Ovary (tissue), 7 donors: ENCODE measurements at regions not wholly inside any gene's neighbourhood (a gene's known extent, or its start where the extent isn't known, plus 50 kb on each side); places are given as distances from the start of the nearest gene placed in this dataset. TPM values are rescaled to one million over a fixed set of nuclear protein-coding genes. Genes with fewer than 3 reads are reported as not detected.

Experiments used
- DNase-seq, 5 donors: peaks; one replicate each; pipeline ENCODE4 v3.0.0-alpha.2; 2019 to 2020
- H3K27ac ChIP-seq, 2 donors: fragments of 200-600 bp; one replicate each; pipeline versions ENCODE4 v1.5.1 to v1.8.0; 2019 to 2022
- H3K27me3 ChIP-seq: fragments of 200-600 bp; one replicate; pipeline ENCODE4 v1.8.0; 2022
- H3K36me3 ChIP-seq: fragments of 200-600 bp; sonication (generic); one replicate; pipeline ENCODE4 v1.5.1; 2019
- H3K4me1 ChIP-seq: one replicate; pipeline ENCODE4 v1.8.1; 2013; ENCODE audit warnings: mild to moderate bottlenecking, moderate library complexity; ENCODE audit not compliant: insufficient read depth
- H3K4me3 ChIP-seq: fragments of 200-600 bp; sonication (generic); one replicate; pipeline ENCODE4 v1.5.1; 2017
- H3K9me3 ChIP-seq, 2 donors: fragments of 200-600 bp in 1 of 2; sonication (generic) in 1 of 2; one replicate each; pipeline versions ENCODE4 v1.5.1 to v1.8.1; 2013 to 2019; ENCODE audit warnings: mild to moderate bottlenecking in 1 of 2, moderate library complexity in 1 of 2
- EP300 ChIP-seq: sonication (generic); formaldehyde crosslinking; IDR thresholded peaks from one replicate; pipeline ENCODE4 v1.6.1; 2017; ENCODE audit warnings: antibody characterized with exemption
- POLR2A ChIP-seq: fragments of 450-650 bp; IDR thresholded peaks from one replicate; pipeline ENCODE4 v1.6.1; 2017; ENCODE audit warnings: antibody characterized with exemption, mild to moderate bottlenecking, moderate library complexity
- WGBS, 3 donors: extraction: QIAGEN DNeasy Blood & Tissue Kit in 1 of 3; methylation state at CpG; one replicate each; pipeline versions ENCODE4 v1.1.5 to v1.1.7; 2013 to 2017; 5-methylcytosine and 5-hydroxymethylcytosine counted together
- intact Hi-C, 4 donors: fragments of 100-400 bp; cut with DNase I; formaldehyde crosslinking; loops; one replicate each; pipeline versions ENCODE4 v1.11.0 to v1.15.1; 2022 to 2023
- small RNA-seq: library from RNA; depleted of rRNA; stranded (forward); fragments of <200 nt; gene quantifications from one replicate; pipeline ENCODE3, GENCODE V24; 2016
- TF ChIP-seq, protein P1 (sequence below), 3 donors: fragments of 450-650 bp in 2 of 3; fragments of 200-600 bp in 1 of 3; IDR thresholded peaks; one replicate each; pipeline versions ENCODE4 v1.5.1 to v1.8.0; 2016 to 2022; ENCODE audit warnings: antibody characterized with exemption in 3 of 3, mild to moderate bottlenecking in 1 of 3
- donor health status: DM: no; HTN: no; CAD: no; lungs with moderate emphysema.
- donor health status: DM: no; HTN: no; CAD: no.
- donor health status: Bipolar disorder and iron deficiency.
- donor health status: DM: no; HTN: no; CAD: no.
- donor health status: DM: yes; HTN: yes; CAD: no.

DNA sequence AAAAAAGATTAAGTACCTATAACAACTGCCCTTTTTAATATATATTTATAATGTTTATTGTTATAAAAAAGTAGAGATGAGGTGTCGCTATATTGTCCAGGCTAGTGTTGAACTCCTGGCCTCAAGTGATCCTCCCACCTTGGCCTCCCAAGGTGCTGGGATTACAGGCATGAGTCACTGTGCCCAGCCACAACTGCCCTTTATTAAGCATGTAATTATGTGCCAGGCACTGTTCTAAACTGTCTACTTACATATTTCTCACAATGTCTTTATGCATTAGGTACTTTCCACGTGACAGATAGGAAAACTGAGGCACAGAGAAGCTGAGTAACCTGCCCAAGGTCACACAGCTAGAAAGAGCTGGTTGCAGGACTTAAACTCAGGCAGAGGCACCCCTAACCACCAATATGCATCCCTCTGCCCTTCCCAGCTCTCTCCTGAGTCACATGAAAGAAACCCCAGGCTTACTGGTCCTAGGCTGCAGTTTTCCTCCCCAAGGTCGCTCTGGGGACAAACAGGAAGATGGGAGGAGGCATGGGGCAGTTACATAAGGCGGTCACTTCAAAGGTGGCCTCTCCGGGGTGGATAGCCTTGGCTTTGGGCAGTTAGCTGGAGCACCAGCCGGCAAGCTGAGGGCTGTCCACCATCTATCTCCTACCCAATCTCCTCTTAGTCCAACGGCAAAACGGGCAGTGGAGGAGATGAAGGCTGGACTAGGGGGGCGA lies 54.6 kb upstream of the TBX3 start:
- WGBS, 3 donors = 67 to 75% (median 68%) methylated on average over 9 of the region's 9 CpGs
- intact Hi-C loops = no loop called here
- Histone ChIP-seq H3K27ac (no peak overlapping the region), H3K36me3 (no peaks in the 10 kb centered on the region), H3K9me3 (no peaks in the 10 kb centered on the region), H3K27me3 (no peaks in the 10 kb centered on the region), H3K4me1 (peaks cover 4% of the 10 kb centered on the region), H3K4me3 (no peak overlapping the region)
- DNase-seq = no peak
- TF ChIP-seq, protein P1, sequence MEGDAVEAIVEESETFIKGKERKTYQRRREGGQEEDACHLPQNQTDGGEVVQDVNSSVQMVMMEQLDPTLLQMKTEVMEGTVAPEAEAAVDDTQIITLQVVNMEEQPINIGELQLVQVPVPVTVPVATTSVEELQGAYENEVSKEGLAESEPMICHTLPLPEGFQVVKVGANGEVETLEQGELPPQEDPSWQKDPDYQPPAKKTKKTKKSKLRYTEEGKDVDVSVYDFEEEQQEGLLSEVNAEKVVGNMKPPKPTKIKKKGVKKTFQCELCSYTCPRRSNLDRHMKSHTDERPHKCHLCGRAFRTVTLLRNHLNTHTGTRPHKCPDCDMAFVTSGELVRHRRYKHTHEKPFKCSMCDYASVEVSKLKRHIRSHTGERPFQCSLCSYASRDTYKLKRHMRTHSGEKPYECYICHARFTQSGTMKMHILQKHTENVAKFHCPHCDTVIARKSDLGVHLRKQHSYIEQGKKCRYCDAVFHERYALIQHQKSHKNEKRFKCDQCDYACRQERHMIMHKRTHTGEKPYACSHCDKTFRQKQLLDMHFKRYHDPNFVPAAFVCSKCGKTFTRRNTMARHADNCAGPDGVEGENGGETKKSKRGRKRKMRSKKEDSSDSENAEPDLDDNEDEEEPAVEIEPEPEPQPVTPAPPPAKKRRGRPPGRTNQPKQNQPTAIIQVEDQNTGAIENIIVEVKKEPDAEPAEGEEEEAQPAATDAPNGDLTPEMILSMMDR (IDR thresholded peaks at IDR 0.05) = no peak
- TF ChIP-seq POLR2A (no peak), EP300 (no peak)

DNA sequence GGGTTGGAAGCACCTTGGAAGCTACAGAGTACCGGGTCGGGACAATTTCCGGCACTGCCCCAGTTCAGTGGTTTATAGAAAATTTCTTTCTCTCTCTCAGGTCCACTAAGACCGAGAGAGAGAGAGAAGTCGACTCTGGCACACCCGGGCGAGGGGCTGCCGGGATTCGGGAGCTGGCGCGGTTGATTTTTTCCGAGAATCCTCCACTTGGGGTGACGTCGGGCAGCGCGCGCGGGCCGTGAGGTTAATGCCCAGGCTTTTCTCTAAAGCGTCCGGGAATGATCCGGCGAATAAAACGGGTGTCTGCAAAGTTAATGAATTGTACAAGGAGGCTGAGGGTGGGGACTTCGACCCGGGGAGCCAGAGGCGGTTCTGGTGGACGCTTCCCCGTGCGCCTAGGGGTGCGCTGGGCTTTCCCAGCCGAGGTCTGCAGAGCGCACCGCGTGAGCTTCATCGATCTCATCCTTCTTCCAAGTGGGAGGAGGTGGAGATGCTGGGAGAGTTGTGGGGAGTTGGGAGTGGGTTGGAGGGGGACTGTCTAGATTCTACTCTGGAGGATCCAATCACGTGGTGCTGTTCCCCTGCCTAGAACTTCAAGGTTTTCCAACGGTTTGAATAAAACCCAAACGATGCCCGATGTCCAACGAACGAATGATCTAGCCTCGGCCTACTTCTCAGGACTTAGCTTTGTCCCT lies 51.9 kb upstream of the TBX3 start:
- DNase-seq = no peak
- Histone ChIP-seq H3K27ac (peak overlapping the region in 1 of 2 donors; percentile 68), H3K4me3 (no peak overlapping the region), H3K27me3 (no peaks in the 10 kb centered on the region), H3K4me1 (peaks cover 4% of the 10 kb centered on the region), H3K9me3 (no peaks in the 10 kb centered on the region), H3K36me3 (no peaks in the 10 kb centered on the region)
- WGBS, 3 donors = 50 to 64% (median 54%) methylated on average over 43 of the region's 43 CpGs
- intact Hi-C loops = no loop called here
- no peak for TF ChIP-seq EP300
- TF ChIP-seq POLR2A = no peak
- TF ChIP-seq, protein P1 (IDR thresholded peaks at IDR 0.05) = no peak

GRCh38 chr12:114735011-114735410 lies 51.0 kb upstream of the TBX3 start:
- no peak for TF ChIP-seq POLR2A
- TF ChIP-seq, protein P1 (IDR thresholded peaks at IDR 0.05) = no peak
- no peak for TF ChIP-seq EP300
- intact Hi-C loops = no loop called here
- Histone ChIP-seq H3K36me3 (no peaks in the 10 kb centered on the region), H3K27me3 (no peaks in the 10 kb centered on the region), H3K9me3 (no peaks in the 10 kb centered on the region), H3K4me3 (no peak overlapping the region), H3K4me1 (peaks cover 4% of the 10 kb centered on the region), H3K27ac (no peak overlapping the region)
- no peak for DNase-seq
- WGBS, 3 donors = 76 to 81% (median 79%) methylated on average over 12 of the region's 12 CpGs

DNA sequence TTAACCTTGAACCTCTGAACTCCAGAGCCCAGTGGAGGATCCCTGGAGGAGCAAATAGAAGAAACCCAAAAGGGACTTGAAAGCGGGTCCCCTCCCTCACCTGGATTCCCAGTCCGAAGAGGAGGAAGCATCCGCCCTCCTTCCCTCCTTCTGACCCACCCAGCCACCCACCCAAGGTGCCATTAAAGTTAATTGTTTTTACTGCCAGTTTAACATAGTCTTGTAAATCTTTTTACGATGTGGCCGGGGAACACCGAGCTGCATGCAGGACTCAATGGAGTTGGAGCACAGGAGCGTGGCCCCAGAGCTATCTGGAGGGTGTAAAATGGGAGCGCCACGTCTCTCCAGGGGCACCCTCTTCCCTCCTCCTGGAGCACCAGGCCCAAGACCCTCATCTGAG lies 49.9 kb upstream of the TBX3 start:
- no peak for DNase-seq
- no peaks in the 10 kb centered on the region for H3K36me3 ChIP-seq
- H3K27me3 ChIP-seq = no peaks in the 10 kb centered on the region
- H3K4me3 ChIP-seq = no peak overlapping the region
- 93 to 99% (median 97%) methylated on average over 9 of the region's 9 CpGs for WGBS, 3 donors
- no peak overlapping the region for H3K27ac ChIP-seq
- TF ChIP-seq POLR2A = no peak
- no peak for TF ChIP-seq EP300
- intact Hi-C loops = no loop called here
- peaks cover 4% of the 10 kb centered on the region for H3K4me1 ChIP-seq
- no peaks in the 10 kb centered on the region for H3K9me3 ChIP-seq

Small RNA genes in the stretch of these regions (small RNA-seq; reads per million reads assigned to genes)
- not detected for gene AC009804.1
- not detected for gene RF00275
- gene RF00443 = not detected
- gene RN7SL865P = not detected
